Kidney epithelial cell (primary cell): ENCODE measurements at regions not wholly inside any gene's neighbourhood (a gene's known extent, or its start where the extent isn't known, plus 50 kb on each side); places are given as distances from the start of the nearest gene placed in this dataset.

Source experiments
- DNase-seq: peaks from one replicate; pipeline ENCODE4 v3.0.0-alpha.2; 2010; ENCODE audit warnings: low read depth
- H3K27me3 ChIP-seq: 2 replicates; pipeline ENCODE4 v1.6.0; 2011; ENCODE audit warnings: low read length; ENCODE audit not compliant: control insufficient read depth, insufficient read depth
- H3K36me3 ChIP-seq: 2 replicates; pipeline ENCODE4 v1.5.1; 2011; ENCODE audit warnings: low read length; ENCODE audit not compliant: control insufficient read depth, insufficient read depth
- H3K4me3 ChIP-seq: 2 replicates; pipeline ENCODE4 v1.5.1; 2011; ENCODE audit warnings: low read depth, mild to moderate bottlenecking, control low read depth, low read length
- CTCF ChIP-seq: IDR thresholded peaks from 2 replicates; pipeline ENCODE4 v1.5.1; 2011; ENCODE audit warnings: mild to moderate bottlenecking, moderate library complexity, low read length, control low read depth, inconsistent platforms; ENCODE audit not compliant: insufficient read depth, poor library complexity, severe bottlenecking

GRCh38 chr12:68479896-68480291 lies 130.8 kb upstream of the RAP1B start:
- DNase-seq: no peak
- no peaks in the 10 kb centered on the region for H3K27me3 ChIP-seq
- H3K4me3 ChIP-seq: no peak overlapping the region
- TF ChIP-seq CTCF: no peak
- H3K36me3 ChIP-seq: no peaks in the 10 kb centered on the region

GRCh38 chr12:68480526-68480925 lies 130.2 kb upstream of the RAP1B start:
- H3K4me3 ChIP-seq: no peak overlapping the region
- DNase-seq: no peak
- TF ChIP-seq CTCF: no peak
- H3K36me3 ChIP-seq: no peaks in the 10 kb centered on the region
- H3K27me3 ChIP-seq: no peaks in the 10 kb centered on the region

GRCh38 chr12:68481181-68481941 lies 129.3 kb upstream of the RAP1B start:
- Histone ChIP-seq H3K4me3 (no peak overlapping the region), H3K36me3 (no peaks in the 10 kb centered on the region), H3K27me3 (no peaks in the 10 kb centered on the region)
- TF ChIP-seq CTCF: no peak
- DNase-seq: no peak

- Histone ChIP-seq H3K4me3 (no peak overlapping the region), H3K36me3 (no peaks in the 10 kb centered on the region), H3K27me3 (no peaks in the 10 kb centered on the region)
- no peak for TF ChIP-seq CTCF
- no peak for DNase-seq
These were observed 128.7 kb upstream of the RAP1B start for GRCh38 chr12:68482014-68482413.

- no peak for TF ChIP-seq CTCF
- H3K36me3 ChIP-seq: no peaks in the 10 kb centered on the region
- no peak for DNase-seq
These were observed 128.0 kb upstream of the RAP1B start for GRCh38 chr12:68482660-68483059.

More at GRCh38 chr12:68482660-68483059, 128.0 kb upstream of the RAP1B start:
- Histone ChIP-seq H3K4me3 (no peak overlapping the region), H3K27me3 (peaks cover 2% of the 10 kb centered on the region)
